RKO (cell line): ENCODE measurements at regions not wholly inside any gene's neighbourhood (a gene's known extent, or its start where the extent isn't known, plus 50 kb on each side); places are given as distances from the start of the nearest gene placed in this dataset.

ENCODE experiments used
- DNase-seq: peaks from one replicate; pipeline ENCODE4 v3.0.0-alpha.2; 2016; ENCODE audit warnings: low spot score

- no peak for DNase-seq
Observed at GRCh38 chr16:86090461-86091170, 191.7 kb downstream of the IRF8 start.

DNA sequence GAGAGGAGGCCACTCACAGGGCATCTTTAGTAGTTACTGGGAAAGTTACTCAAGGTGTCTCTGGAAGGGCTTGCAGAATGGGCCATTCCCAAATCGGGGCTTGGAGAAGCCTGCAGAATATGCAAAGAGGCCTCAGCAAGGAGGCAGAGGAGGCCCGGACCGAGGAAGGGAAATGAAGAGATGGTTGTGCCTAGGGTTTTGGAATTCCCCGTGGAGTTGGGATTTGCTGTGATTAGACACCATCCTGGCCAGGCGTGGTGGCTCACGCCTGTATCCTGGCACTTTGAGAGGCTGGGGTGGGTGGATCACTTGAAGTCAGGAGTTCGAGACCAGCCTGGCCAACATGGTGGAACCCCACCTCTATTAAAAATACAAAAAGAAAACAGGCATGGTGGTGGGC lies 193.0 kb downstream of the IRF8 start:
- no peak for DNase-seq

DNA sequence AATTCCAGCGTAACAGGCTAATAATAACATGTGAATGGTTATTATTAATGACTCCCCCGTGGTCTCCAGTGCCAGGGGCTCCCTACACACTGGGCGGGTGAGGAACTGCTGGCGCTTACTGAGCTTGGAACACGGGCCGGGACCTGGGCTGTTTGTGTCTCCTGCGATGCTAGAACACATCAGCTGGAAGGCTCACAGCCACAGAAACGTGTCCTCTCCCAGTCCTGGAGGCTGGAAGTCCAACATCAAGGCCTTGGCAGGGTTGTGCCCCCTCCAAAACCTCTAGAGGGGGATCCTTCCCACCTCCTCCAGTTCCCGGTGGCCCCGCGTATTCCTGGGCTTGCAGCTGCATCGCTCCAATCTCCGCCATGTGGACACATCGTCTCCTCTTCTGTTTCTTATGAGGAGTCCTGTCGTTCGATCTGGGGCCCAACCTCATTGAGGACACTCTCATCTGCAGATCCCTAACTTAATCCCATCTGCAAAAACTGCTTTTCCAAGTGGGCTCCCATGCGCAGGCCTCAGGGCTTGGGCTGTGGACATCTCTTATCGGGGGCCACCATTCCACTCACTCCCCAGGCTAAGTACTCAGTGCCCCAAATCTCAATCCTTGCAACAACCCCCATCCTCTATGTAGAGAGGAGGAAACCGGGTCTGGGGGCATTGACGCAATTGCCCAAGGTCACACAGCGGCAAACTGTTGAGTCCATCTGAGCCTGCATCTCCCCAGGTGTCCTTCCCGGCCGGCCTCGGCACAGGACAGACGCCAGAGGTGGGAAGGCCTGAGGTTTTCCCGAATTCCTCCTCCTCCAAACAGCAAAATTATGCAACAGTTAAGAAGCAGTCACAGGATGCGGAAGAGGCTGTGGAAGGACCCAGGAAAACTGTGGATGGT lies 193.9 kb downstream of the IRF8 start:
- DNase-seq = no peak

DNA sequence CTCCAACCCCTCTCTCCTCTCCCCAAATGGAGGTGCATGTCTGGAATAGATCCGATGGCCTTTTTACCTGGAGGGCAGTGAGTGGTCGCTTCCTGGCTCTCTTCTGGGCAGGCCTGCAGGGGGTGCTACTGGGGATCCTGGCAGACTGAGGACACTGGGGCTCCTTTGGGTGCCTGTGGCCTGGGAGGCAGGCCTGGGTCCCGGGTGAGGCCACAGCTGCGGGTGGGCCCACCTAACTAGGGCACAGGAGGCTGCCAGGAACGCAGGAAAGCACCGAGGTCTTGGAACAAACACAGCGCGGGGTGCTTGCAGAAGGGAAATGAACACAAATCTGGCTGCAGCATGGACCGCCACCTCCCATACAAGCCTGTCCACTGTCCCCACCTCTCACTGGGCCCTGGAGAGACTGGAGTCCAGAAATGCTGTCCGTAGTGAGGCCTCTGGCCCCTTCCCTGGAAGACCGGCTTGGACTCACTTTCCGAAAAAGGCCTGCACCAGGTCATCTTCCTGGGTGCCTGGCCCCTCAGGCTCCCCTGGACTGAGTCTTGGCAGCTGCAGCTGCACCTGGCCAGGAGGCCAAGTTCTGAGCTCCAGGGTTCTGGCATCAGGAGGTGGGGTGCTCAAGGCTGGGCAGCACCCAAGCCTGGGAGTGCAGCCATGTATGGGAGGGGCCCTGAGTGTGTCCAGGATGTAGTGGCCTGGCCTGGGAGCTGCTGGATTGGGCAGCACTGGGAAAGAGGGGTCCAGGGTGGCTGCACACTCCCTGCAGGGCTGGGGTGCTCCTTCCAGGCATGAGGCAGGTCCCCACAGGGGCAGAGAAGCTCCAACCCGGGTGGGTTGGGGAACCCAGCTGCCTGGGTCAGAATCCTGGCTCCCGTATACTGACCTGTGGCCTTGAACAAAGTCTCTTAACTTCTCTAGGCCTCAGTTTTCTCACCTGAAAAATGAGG lies 195.1 kb downstream of the IRF8 start:
- no peak for DNase-seq

- no peak for DNase-seq
Observed at GRCh38 chr16:86095131-86095752, 196.3 kb downstream of the IRF8 start.

- DNase-seq = no peak
Observed at GRCh38 chr16:86095906-86096485, 197.0 kb downstream of the IRF8 start.

DNA sequence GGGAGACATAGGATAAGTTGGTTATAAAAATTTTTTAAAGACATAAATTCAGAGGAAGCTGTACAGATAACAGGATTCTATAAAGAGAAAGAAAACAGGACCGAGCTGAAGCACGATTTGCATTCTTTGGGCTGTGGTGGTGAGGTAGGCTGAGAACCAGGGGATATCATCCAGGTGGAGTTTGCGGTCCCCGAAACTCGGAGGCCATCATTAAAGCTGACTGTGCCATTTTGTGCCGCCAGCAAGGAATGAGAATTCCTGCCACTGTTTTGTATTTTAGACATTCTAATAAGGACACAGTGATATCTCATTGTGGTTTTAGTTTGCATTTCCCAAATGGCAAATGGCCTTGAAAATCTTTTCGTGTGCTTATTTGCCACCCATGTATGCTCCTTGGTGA lies 197.9 kb downstream of the IRF8 start:
- no peak for DNase-seq

- no peak for DNase-seq
Observed at GRCh38 chr16:86099326-86099725, 200.4 kb downstream of the IRF8 start.

DNA sequence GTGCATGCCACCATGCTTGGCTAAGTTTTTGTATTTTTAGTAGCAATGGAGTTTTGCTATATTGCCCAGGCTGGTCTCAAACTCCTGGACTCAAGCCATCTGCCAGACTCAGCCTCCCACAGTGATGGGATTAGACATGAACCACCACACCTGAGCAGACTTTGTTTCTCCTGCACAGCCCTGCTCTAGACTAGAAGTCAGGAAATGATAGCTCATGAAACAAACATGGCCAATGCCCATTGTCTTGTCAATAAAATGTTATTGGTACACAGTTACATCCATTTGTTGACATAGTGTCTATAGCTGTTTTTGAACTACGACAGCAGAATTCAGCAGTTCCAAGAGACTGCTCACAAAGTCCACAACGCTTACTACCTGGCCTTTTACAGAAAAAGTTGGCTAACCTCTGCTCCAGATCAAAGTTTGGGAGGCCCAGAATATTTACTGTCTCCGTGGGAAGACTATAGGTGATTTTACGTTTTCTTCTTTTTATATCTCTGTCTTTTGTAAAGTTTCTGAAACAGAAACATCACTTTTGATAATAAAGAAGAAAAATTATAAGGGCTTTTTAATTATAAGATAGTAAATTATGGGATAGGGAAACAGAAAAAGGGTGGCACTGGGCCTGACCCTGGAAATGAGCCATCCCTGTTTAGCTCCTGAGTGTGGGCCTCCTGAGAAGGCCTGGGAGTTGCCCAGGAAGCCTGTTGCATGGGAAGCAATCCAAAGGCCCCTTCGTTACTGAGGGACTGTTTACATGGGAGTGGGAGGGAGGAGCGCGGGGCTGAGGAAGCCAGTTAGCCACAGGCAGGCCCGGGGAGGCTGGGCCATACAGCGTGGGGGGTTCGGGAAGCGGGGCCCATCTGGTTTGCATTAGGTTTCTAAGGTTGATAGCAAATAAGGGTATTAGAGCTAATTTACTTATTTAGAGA lies 201.5 kb downstream of the IRF8 start:
- DNase-seq = no peak

DNA sequence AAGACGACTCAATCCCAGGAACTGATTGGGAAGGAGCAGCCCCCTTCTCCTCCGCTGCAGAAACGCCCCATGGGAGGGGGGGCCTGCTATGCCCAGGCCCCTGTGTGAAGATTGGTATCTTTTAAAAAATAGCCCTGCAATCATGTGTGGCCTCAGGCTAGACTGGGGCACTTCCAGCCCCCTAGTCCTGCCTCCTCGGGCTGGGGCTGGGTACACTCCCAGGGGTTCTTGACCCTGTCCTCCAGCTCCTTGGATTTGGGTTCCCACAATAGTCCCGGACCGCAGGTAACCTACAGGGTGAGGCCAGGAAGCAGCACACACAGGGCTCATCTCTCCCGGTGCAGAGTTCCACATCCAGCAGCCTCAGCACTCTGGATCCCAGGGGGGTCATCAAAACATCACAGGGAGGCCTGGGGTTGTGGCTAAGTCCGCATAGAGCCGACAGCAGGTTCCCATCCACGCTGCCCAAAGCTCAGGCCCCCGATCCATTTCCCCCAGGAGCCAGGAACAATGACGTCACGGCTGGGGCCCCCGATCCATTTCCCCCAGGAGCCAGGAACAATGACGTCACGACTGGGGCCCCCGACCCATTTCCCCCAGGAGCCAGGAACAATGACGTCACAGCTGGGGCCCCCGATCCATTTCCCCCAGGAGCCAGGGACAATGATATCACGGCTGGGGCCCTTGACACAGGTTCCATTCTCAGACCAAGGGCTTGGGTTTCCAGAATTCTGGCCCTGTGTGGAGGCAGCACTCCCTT lies 202.4 kb downstream of the IRF8 start:
- DNase-seq = no peak

GRCh38 chr16:86101897-86102157 lies 202.9 kb downstream of the IRF8 start:
- no peak for DNase-seq

DNA sequence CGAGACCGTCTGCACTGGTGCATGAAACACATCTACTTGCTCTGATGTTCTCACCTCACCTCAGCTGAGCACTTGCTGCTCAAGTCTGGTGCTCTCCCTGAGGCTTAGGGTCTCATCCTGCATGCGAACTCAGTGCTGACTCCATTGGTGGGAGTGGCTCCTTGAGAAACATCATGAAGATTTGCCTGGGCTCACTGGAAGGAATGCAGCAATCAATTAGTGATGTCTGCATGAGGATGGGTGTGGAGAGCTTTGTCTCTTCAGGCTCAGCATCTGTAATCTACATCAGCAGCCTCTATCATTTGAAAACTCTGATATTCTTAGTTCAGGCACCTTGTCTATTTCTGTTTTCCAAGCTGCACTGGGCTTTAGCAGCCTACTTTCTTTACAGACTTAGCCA lies 204.4 kb downstream of the IRF8 start:
- no peak for DNase-seq

GRCh38 chr16:86104537-86105048 lies 205.6 kb downstream of the IRF8 start:
- no peak for DNase-seq

- DNase-seq = no peak
Observed at GRCh38 chr16:86107215-86107825, 208.4 kb downstream of the IRF8 start.

DNA sequence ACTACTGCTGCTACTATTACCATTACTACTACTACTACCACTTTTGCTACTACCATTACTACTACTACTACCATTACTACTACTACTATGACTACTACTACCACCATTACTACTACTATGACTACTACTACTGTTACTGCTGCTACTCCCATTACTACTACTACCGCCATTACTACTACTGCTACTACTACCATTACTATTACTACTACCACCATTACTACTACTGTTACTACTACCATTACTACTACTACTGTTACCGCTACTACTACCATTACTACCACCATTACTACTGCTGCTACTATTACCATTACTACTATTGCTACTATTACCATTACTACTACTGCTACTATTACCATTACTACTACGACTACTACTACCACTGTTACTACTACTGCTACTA lies 209.1 kb downstream of the IRF8 start:
- DNase-seq = no peak

GRCh38 chr16:86110134-86110533 lies 211.2 kb downstream of the IRF8 start:
- DNase-seq = no peak

GRCh38 chr16:86110726-86111125 lies 211.8 kb downstream of the IRF8 start:
- no peak for DNase-seq

DNA sequence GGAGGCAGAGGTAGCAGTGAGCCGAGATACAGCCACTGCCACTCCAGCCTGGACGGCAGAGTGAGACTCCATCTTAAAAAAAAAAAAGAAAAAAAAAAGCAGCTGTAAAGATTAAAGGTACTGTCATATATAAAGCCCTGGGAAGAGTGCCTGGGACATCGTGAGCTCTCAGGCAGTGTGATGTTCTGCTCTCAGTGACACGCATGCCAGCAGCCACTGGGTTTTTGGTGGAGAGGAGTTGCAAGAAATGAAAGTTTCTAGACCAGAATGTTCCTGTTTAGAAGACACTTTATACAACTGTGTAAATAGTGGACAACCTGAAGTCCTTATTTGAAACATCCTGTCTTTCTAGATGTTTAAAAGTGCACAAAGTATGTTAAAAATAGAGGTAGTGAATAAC lies 213.2 kb downstream of the IRF8 start:
- no peak for DNase-seq

- no peak for DNase-seq
Observed at GRCh38 chr16:86117235-86117634, 218.3 kb downstream of the IRF8 start.
